GM12874 (cell line): ENCODE measurements at regions not wholly inside any gene's neighbourhood (a gene's known extent, or its start where the extent isn't known, plus 50 kb on each side); places are given as distances from the start of the nearest gene placed in this dataset.

Experiments
- CTCF ChIP-seq: IDR thresholded peaks from 2 replicates; pipeline ENCODE4 v1.5.1; 2011; ENCODE audit warnings: low read depth, mild to moderate bottlenecking, control low read depth, low read length, moderate library complexity; ENCODE audit not compliant: insufficient read depth

GRCh38 chr18:45316127-45316526 is 299.1 kb upstream of the SLC14A2 start:
- TF ChIP-seq CTCF = no peak

GRCh38 chr18:45317948-45318640 is 297.2 kb upstream of the SLC14A2 start:
- no peak for TF ChIP-seq CTCF

- no peak for TF ChIP-seq CTCF
Measured at GRCh38 chr18:45320724-45321123, 294.6 kb upstream of the SLC14A2 start.

GRCh38 chr18:45321520-45321919 is 293.8 kb upstream of the SLC14A2 start:
- no peak for TF ChIP-seq CTCF

GRCh38 chr18:45322343-45322742 is 292.9 kb upstream of the SLC14A2 start:
- no peak for TF ChIP-seq CTCF

GRCh38 chr18:45324101-45324494 is 291.2 kb upstream of the SLC14A2 start:
- TF ChIP-seq CTCF = no peak

- no peak for TF ChIP-seq CTCF
Measured at GRCh38 chr18:45324495-45325113, 290.7 kb upstream of the SLC14A2 start.
